NCI-H187 (cell line): ENCODE measurements at regions not wholly inside any gene's neighbourhood (a gene's known extent, or its start where the extent isn't known, plus 50 kb on each side); places are given as distances from the start of the nearest gene placed in this dataset.

Experiments used
- DNase-seq, 2 experiments: peaks; one replicate each; lab custom pipeline; 2025; lab: John Stamatoyannopoulos, UW

GRCh38 chr18:23077493-23078256 is 57.6 kb upstream of the CABLES1 start:
- DNase-seq, result no peak

- peak; percentile 50 to 88 for DNase-seq
Measured at GRCh38 chr18:23085066-23085465, 50.2 kb upstream of the CABLES1 start.
